ENCODE measurements at regions not wholly inside any gene's neighbourhood (a gene's known extent, or its start where the extent isn't known, plus 50 kb on each side); places are given as distances from the start of the nearest gene placed in this dataset.

GRCh38 chr1:61523893-61524605 is 200.9 kb downstream of the TM2D1 start:
- no peak for DNase-seq (ENCODE audit: low read depth in 2 of 2)

- no peak for DNase-seq (ENCODE audit: low read depth in 2 of 2)
These were observed 201.7 kb downstream of the TM2D1 start for GRCh38 chr1:61523229-61523628.

GRCh38 chr1:61520401-61520800 is 204.5 kb downstream of the TM2D1 start:
- DNase-seq (ENCODE audit: low read depth in 2 of 2), result no peak

GRCh38 chr1:61519631-61520030 is 205.3 kb downstream of the TM2D1 start:
- DNase-seq (ENCODE audit: low read depth in 2 of 2), result no peak

GRCh38 chr1:61518670-61519400 is 206.1 kb downstream of the TM2D1 start:
- DNase-seq (ENCODE audit: low read depth in 2 of 2), result no peak

- no peak for DNase-seq (ENCODE audit: low read depth in 2 of 2)
These were observed 207.6 kb downstream of the TM2D1 start for GRCh38 chr1:61517345-61517744.

GRCh38 chr1:61515096-61515495 is 209.8 kb downstream of the TM2D1 start:
- DNase-seq (ENCODE audit: low read depth in 2 of 2), result no peak

Measured in stimulated activated CD8-positive, alpha-beta memory T cell treated with anti-CD3 and anti-CD28 coated beads, Interleukin-2, amount 100 ng/mL, for 1 hour (primary cell).